ENCODE measurements at regions not wholly inside any gene's neighbourhood (a gene's known extent, or its start where the extent isn't known, plus 50 kb on each side); places are given as distances from the start of the nearest gene placed in this dataset.
"Not testable (repeated sequence)": the region's sequence is repeated elsewhere in the genome, so short reads cannot be mapped to it uniquely, and the experiment has no call there.

GRCh38 chr16:63415014-63415413 is 1378.8 kb upstream of the CDH8 start:
- DNase-seq: no peak

GRCh38 chr16:63410594-63410993 is 1374.4 kb upstream of the CDH8 start:
- no peak for DNase-seq

- DNase-seq: no peak
These were observed 1367.6 kb upstream of the CDH8 start for GRCh38 chr16:63403792-63404191.

GRCh38 chr16:63388277-63388676 is 1352.0 kb upstream of the CDH8 start:
- not testable (repeated sequence) for DNase-seq

GRCh38 chr16:63385714-63386432 is 1349.6 kb upstream of the CDH8 start:
- no peak for DNase-seq

- peak; percentile 11 for DNase-seq
These were observed 1337.5 kb upstream of the CDH8 start for GRCh38 chr16:63373744-63374143.

- DNase-seq: no peak
These were observed 1336.6 kb upstream of the CDH8 start for GRCh38 chr16:63372815-63373214.

- DNase-seq: no peak
These were observed 1336.0 kb upstream of the CDH8 start for GRCh38 chr16:63372283-63372682.

GRCh38 chr16:63365649-63366304 is 1329.5 kb upstream of the CDH8 start:
- DNase-seq: no peak

- DNase-seq: no peak
These were observed 1327.5 kb upstream of the CDH8 start for GRCh38 chr16:63363738-63364137.

GRCh38 chr16:63361032-63361624 is 1324.9 kb upstream of the CDH8 start:
- peak; percentile 9 for DNase-seq

GRCh38 chr16:63349961-63350360 is 1313.7 kb upstream of the CDH8 start:
- no peak for DNase-seq

- DNase-seq: no peak
These were observed 1309.8 kb upstream of the CDH8 start for GRCh38 chr16:63346000-63346399.

- DNase-seq: peak; percentile 32
These were observed 1301.0 kb upstream of the CDH8 start for GRCh38 chr16:63337264-63337663.

- DNase-seq: no peak
These were observed 1294.9 kb upstream of the CDH8 start for GRCh38 chr16:63331111-63331510.

GRCh38 chr16:63326736-63327339 is 1290.6 kb upstream of the CDH8 start:
- no peak for DNase-seq

- DNase-seq: peak; percentile 53
These were observed 1287.8 kb upstream of the CDH8 start for GRCh38 chr16:63323722-63324705.

- peak; percentile 55 for DNase-seq
These were observed 1286.8 kb upstream of the CDH8 start for GRCh38 chr16:63323055-63323454.

GRCh38 chr16:63315229-63315628 is 1279.0 kb upstream of the CDH8 start:
- DNase-seq: no peak

- no peak for DNase-seq
These were observed 1276.1 kb upstream of the CDH8 start for GRCh38 chr16:63312346-63312745.

- no peak for DNase-seq
These were observed 1275.1 kb upstream of the CDH8 start for GRCh38 chr16:63311313-63311712.

- peak; percentile 65 for DNase-seq
These were observed 1266.6 kb upstream of the CDH8 start for GRCh38 chr16:63302811-63303210.

- DNase-seq: no peak
These were observed 1265.1 kb upstream of the CDH8 start for GRCh38 chr16:63301349-63301748.

All from NCI-H226 (cell line).